ENCODE measurements at regions not wholly inside any gene's neighbourhood (a gene's known extent, or its start where the extent isn't known, plus 50 kb on each side); places are given as distances from the start of the nearest gene placed in this dataset.

DNA sequence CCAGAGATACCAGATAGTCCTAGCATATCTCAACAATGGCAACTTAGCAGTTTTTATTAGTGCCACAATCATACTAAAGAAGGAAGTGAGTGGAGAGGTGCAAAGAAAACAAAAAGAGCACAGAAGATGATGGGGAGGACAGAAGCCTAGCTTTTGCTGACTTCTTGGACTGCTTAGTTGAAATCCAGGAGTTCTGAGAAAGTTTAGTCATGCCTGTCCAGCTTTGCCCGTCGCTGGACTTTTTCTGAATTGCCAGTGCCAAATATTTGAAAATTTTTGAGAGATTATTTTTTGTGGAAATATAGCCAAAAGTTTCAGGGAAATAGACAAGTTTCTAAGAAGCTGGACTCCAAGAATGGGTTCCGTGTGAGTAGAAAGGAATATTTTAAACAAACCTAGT lies 558.7 kb upstream of the TNP1 start:
- no TSS peak for BruUV-seq (replicated peaks)
- ChIA-PET POLR2A (ENCODE audit: low non-redundant PET) (no interaction called here), CTCF (no interaction called here)
- DNase-seq (ENCODE audit: low spot score): no peak
- H3K9me3 ChIP-seq (ENCODE audit: low read depth, low read length, poor library complexity, severe bottlenecking): no peaks in the 10 kb centered on the region
- no peaks in the 10 kb centered on the region for H3K36me3 ChIP-seq (ENCODE audit: insufficient read depth, low read length, poor library complexity, severe bottlenecking)
- intact Hi-C loops (cut with micrococcal nuclease; ENCODE audit: unreplicated experiment): no loop called here
- no peaks in the 10 kb centered on the region for H3K4me1 ChIP-seq (ENCODE audit: insufficient read depth, low read length, poor library complexity, severe bottlenecking)
- no peak overlapping the region for H3K27ac ChIP-seq (ENCODE audit: low read depth, low read length, poor library complexity, severe bottlenecking)
- no peak for TF ChIP-seq EZH2 (IDR thresholded peaks at IDR 0.05; ENCODE audit: borderline replicate concordance, low read depth, low read length, poor library complexity, severe bottlenecking)
- TF ChIP-seq, protein P1, sequence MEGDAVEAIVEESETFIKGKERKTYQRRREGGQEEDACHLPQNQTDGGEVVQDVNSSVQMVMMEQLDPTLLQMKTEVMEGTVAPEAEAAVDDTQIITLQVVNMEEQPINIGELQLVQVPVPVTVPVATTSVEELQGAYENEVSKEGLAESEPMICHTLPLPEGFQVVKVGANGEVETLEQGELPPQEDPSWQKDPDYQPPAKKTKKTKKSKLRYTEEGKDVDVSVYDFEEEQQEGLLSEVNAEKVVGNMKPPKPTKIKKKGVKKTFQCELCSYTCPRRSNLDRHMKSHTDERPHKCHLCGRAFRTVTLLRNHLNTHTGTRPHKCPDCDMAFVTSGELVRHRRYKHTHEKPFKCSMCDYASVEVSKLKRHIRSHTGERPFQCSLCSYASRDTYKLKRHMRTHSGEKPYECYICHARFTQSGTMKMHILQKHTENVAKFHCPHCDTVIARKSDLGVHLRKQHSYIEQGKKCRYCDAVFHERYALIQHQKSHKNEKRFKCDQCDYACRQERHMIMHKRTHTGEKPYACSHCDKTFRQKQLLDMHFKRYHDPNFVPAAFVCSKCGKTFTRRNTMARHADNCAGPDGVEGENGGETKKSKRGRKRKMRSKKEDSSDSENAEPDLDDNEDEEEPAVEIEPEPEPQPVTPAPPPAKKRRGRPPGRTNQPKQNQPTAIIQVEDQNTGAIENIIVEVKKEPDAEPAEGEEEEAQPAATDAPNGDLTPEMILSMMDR (conservative IDR thresholded peaks at IDR 0.05; ENCODE audit: low read depth, low read length): no peak
- H3K27me3 ChIP-seq (replicated peaks; ENCODE audit: insufficient read depth, low read depth, low read length, poor library complexity): no peaks in the 10 kb centered on the region
- H3K4me3 ChIP-seq (ENCODE audit: low read depth, low read length, poor library complexity, severe bottlenecking): no peak overlapping the region

DNA sequence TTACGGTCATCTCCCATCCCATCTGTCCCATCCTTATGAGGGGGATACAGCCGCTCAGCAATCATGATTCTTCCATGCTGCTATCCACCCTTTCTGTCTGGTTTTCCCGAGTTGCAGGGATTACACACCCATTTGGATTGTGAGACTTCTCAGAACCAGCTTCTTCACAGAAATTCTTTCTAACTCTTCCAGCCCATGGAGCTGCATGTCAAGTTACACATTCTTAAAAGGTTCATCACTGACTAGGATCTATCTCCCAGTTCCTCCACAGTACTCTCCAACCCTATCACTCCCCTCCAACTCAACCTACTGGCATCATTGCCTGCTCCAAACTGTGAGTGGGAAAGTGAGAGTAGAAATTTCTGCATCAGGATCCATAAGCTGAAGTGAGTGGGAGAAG lies 558.2 kb upstream of the TNP1 start:
- no peak overlapping the region for H3K4me3 ChIP-seq (ENCODE audit: low read depth, low read length, poor library complexity, severe bottlenecking)
- ChIA-PET POLR2A (ENCODE audit: low non-redundant PET) (no interaction called here), CTCF (no interaction called here)
- no peaks in the 10 kb centered on the region for H3K4me1 ChIP-seq (ENCODE audit: insufficient read depth, low read length, poor library complexity, severe bottlenecking)
- H3K36me3 ChIP-seq (ENCODE audit: insufficient read depth, low read length, poor library complexity, severe bottlenecking): no peaks in the 10 kb centered on the region
- H3K9me3 ChIP-seq (ENCODE audit: low read depth, low read length, poor library complexity, severe bottlenecking): no peaks in the 10 kb centered on the region
- DNase-seq (ENCODE audit: low spot score): no peak
- TF ChIP-seq EZH2 (IDR thresholded peaks at IDR 0.05; ENCODE audit: borderline replicate concordance, low read depth, low read length, poor library complexity, severe bottlenecking): no peak
- TF ChIP-seq, protein P1 (conservative IDR thresholded peaks at IDR 0.05; ENCODE audit: low read depth, low read length): no peak
- H3K27ac ChIP-seq (ENCODE audit: low read depth, low read length, poor library complexity, severe bottlenecking): no peak overlapping the region
- BruUV-seq (replicated peaks): no TSS peak
- H3K27me3 ChIP-seq (replicated peaks; ENCODE audit: insufficient read depth, low read depth, low read length, poor library complexity): no peaks in the 10 kb centered on the region
- intact Hi-C loops (cut with micrococcal nuclease; ENCODE audit: unreplicated experiment): no loop called here

DNA sequence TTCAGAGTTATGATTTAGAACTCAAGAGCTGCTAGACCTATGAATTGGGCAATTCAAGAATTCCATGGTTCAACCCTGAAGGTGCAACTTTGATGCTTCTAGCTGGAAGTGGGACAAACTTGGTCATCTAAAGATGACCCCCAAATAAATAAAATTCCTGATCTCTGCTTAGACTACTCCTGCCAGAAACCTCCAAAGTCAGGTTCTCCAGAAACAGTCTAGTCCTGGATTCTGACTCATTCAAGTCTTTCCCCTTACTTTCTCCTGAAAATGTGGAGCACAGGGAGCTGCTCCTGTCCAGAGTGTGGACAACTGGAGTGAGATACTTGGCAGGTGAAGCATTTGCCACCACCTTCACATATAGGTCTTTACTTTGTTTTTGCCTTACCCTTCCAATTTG lies 557.7 kb upstream of the TNP1 start:
- Histone ChIP-seq H3K9me3 (ENCODE audit: low read depth, low read length, poor library complexity, severe bottlenecking) (no peaks in the 10 kb centered on the region), H3K27me3 (replicated peaks; ENCODE audit: insufficient read depth, low read depth, low read length, poor library complexity) (no peaks in the 10 kb centered on the region), H3K36me3 (ENCODE audit: insufficient read depth, low read length, poor library complexity, severe bottlenecking) (no peaks in the 10 kb centered on the region), H3K27ac (ENCODE audit: low read depth, low read length, poor library complexity, severe bottlenecking) (no peak overlapping the region), H3K4me3 (ENCODE audit: low read depth, low read length, poor library complexity, severe bottlenecking) (no peak overlapping the region), H3K4me1 (ENCODE audit: insufficient read depth, low read length, poor library complexity, severe bottlenecking) (no peaks in the 10 kb centered on the region)
- CTCF ChIA-PET: no interaction called here
- DNase-seq (ENCODE audit: low spot score): no peak
- intact Hi-C loops (cut with micrococcal nuclease; ENCODE audit: unreplicated experiment): no loop called here
- POLR2A ChIA-PET (ENCODE audit: low non-redundant PET): no interaction called here
- BruUV-seq (replicated peaks): no TSS peak
- TF ChIP-seq, protein P1 (conservative IDR thresholded peaks at IDR 0.05; ENCODE audit: low read depth, low read length): no peak
- no peak for TF ChIP-seq EZH2 (IDR thresholded peaks at IDR 0.05; ENCODE audit: borderline replicate concordance, low read depth, low read length, poor library complexity, severe bottlenecking)
